ENCODE measurements at regions not wholly inside any gene's neighbourhood (a gene's known extent, or its start where the extent isn't known, plus 50 kb on each side); places are given as distances from the start of the nearest gene placed in this dataset.
"Not testable (repeated sequence)": the region's sequence is repeated elsewhere in the genome, so short reads cannot be mapped to it uniquely, and the experiment has no call there.

DNA sequence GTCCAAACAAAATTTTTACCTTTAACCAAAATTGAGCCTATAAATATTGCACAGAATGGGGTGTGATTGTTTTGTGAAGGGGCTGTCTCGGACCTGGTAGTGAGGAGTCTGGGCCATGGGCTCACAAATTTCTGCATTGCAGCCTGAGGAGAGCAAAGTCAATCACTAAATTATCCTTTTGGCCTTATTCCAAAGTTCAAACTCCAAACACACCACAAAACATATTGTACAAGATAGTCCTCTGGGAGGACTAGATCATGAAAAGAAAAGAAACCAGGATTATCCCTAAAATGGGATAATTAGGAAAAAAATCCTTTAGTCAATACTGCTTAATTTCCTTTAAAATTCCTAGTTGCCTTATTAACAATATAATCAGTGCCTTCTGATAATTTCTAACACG lies 115.5 kb downstream of the BUB3 start:
- no peak for DNase-seq (ENCODE audit: low read depth)

DNA sequence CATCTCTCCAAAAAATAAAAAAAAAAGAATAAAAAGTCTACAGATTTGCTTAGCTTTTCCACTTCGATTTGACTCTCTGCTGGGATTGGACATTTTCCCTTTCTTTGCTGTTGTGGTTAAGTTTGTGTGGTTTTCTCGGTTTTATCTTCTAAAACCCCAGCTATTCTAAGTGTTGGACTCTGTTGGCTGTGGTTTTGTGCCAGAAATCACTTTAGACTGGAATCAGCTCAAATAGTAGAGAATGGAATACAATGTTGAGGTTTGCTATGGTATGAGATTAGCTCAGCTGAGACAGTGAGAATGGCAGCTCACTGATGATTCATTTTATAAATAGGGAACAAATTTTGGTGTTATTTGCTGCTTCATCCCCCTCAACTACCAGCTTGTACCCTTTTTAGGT lies 116.0 kb downstream of the BUB3 start:
- no peak for DNase-seq (ENCODE audit: low read depth)

DNA sequence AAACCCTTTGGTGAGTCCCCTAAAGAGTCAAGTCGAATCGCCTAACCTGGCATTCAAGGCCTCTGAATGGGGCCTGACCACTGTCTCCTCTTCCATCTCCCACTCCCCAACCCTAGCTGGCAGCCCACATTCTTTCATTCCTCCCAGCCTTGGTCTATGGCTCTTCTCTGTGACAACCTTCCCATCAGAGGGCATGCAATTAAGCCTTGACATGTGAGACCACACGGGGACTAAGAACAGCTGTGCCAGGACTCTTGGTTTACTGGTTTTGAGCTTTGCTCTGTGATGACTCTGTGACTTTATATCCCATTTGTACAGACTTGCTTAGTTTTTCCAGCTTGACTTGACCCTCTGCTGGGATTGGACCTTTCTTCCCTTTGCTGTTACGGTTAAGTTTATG lies 116.6 kb downstream of the BUB3 start:
- no peak for DNase-seq (ENCODE audit: low read depth)

DNA sequence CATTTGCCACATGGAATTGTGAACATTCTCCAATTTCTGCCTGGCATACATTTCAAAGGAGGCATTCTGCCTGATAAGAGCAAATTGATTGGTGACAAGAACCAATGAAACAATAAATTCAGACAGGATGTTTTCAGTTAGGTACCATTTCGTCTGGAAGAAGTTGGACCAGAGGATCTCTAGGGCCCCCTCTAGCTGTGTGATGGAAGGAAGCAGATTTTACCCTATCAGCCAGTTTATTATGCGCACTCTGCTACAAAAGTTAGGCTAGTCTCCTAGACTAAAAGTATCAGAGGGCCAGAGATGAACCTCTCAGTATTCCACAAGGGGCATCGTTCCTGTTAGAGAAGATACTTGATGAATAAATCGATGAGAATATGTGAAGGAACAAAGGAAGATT lies 118.0 kb downstream of the BUB3 start:
- no peak for DNase-seq (ENCODE audit: low read depth)

DNA sequence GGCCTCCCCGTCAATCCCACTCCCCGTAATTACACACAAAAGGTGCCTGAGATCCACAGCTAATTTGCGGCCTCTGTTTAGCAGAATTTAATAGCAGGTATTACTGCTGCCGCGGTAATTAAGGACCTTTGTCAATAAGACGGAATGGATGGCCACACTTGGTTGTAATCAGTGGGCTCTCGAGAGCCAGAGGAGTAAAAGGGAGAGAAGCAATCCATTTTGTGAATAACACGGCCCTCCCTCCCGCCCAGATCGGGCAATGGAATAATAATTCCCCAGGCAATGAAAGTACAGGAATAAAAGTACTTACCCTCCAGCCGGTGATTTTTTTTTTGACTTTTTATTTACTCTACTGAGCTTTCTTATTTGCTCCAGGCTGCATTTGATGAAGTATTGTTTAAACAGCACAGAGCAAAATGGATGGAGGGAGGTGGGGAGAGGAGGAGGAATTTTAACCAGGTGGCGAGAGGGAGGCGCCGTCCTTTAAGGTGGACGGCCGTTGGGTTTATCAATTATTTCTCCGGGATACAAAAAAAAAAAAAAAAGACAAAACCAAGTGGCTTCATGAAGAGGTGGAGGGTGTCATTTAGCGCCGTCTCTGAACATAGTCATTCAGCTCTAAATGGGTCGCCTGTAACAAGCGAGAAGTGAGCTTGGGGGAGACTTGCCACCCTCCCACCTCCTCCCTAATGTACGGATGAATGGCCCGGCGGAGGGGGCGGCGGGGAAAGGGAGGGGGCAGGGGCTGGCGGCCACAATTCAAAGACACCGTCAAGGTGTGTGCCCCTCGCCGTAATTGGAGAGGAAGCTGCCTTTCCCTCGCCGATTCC lies 120.3 kb downstream of the BUB3 start:
- no peak for DNase-seq (ENCODE audit: low read depth)

DNA sequence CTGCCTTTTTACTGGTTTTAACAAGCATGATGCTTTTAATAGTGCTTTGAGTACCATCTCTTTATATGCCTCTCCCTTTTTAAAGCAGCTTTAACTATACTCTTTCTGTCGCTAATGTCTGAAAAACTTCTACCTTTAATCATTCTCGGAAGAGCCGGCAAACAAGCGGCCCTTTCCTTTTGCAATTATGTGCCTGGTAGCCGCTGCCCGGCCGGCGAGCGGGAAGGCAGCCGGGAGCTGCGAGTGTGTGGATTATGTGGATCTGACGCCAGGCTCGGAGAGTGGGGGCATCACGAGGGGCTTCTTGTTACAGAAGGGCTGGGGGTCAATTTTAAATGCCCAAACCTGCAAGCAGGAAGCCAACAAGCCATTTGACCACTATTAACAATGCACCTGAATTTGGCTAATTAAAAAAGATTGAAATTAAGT lies 120.9 kb downstream of the BUB3 start:
- DNase-seq (ENCODE audit: low read depth), result no peak

DNA sequence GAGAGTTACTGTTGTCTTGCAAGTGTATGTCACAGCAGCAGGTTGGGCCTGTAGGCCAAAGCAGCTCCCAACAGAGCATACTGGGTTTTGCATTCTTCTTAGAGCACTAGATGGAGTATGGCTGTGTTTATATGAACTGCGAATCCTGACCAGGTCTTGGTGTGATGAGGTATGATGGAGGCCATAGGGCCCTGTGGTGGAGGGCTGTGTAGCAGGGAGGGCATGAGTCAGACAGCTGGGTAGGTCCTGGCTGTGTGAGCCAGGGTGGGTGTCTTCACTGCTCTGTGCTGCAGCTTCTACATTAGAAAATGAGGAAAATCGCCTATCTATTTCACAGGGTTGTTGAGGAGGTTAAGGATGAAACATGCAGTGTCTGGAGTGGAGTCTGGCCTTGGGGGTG lies 124.2 kb downstream of the BUB3 start:
- DNase-seq (ENCODE audit: low read depth), result no peak

DNA sequence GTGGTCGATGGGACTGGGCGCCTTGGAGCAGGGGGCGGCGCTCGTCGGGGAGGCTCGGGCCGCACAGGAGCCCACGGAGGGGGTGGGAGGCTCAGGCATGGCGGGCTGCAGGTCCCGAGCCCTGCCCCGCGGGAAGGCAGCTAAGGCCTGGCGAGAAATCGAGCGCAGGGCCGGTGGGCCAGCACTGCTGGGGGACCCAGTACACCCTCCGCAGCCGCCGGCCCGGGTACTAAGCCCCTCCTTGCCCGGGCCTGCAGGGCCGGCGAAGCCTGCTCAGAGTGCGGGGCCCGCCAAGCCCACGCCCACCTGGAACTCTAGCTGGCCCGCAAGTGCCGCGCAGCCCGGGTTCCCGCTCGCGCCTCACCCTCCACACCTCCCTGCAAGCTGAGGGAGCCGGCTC lies 129.2 kb downstream of the BUB3 start:
- not testable (repeated sequence) for DNase-seq (ENCODE audit: low read depth)

DNA sequence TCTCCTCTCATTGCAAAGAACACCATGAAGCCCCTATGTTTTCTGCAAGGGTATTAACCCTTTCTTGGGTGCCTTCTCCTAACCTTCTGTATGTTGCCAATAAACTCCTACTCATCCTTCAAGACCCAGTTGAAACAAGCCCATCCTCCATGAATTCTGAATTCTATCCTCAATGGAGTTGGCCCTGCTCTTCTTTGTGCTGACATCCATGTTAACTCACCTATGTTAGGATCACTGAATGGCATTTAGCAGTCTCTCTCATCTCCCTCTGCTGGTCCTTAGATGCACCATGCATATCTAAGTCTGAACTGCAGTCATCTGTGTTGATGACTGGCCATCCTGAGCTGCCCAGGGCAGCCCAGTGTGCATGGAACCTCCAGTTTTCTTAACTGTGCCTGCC lies 129.8 kb downstream of the BUB3 start:
- no peak for DNase-seq (ENCODE audit: low read depth)

DNA sequence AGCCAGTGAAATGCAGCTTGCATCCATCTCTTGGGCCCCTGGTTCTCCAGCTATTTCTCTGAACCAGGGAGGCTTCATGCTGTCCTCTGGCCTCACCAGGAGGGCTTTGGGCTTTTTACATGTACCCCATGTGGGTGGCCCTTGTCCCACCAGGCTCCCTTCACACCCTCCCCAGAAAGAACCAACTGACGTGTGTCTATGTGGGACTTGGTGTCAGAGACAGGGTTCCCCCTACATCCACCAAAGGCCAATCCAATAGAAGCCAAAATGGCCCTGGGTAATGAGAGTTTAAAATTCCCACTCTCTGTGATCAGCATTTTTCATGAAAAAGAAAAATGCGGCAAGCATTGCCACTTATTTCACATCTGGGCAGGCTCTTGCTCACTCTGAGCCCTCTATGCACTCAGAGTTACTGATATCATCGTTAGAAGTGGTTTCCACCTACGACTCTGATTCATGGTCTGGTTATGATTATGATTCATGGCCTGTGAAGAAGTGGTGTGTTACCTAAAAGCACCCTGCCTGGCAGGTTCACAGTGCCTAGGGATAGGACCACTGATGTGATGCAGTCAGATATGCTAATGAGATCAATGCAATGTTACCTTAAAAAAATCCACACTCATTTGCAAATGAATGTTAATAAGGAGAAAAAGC lies 133.5 kb downstream of the BUB3 start:
- DNase-seq (ENCODE audit: low read depth), result peak; percentile 72

DNA sequence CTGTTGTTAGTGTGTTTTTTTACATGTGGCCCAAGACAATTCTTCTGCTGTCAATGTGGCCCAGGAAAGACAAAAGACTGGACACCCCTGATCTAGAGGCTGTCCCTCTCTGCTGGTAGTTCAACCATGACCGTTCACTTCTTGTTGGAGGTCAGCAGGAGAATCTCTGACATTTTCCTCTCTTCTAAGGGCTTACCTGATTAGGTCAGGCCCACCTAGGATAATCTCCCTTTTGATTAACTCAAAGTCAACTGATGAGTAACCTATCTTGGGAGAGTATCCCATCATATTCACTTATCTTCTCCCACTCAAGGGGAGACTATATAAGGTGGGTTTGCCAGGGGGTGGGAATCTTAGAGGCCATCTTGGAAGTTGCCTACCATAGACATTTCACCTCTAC lies 135.2 kb downstream of the BUB3 start:
- DNase-seq (ENCODE audit: low read depth), result no peak

DNA sequence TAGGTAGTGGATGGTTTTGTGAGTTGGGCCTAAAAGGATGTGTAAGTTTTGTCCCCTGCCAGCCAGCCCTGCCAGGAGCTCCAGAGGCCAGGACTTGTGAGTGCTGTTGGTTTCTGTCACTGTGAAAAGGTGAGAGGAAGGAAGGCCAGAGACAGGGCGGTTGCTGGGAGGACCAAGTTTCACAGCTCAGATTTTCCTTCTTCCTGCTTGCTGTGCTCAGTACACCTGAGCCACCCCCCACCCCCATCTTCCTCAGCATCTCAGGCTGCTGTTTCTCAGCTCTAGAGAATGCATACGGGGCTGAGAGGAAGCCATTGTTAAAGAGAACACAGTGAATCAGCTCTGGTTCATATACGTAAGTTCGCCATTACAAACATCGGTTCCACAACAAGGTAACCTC lies 139.9 kb downstream of the BUB3 start:
- no peak for DNase-seq (ENCODE audit: low read depth)

DNA sequence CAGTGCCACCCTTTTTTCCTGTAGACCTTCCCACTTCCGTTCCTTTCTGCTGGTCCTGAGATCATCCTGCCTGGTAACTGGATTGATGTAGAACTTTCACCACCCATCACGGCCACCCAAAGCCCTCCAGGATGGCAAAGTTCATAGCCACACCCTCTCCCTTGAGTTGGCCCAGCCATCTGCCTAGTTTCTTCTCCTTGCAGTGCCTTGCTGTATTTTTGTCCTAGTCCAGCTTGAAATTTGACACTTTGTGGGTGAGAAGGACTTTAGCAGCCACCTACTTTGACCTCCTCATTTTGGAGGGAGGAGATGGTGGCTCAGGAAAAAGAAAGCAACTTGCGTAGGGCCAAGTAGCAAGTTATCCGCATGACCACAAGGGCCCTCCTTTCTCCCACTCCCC lies 140.7 kb downstream of the BUB3 start:
- DNase-seq (ENCODE audit: low read depth), result no peak

DNA sequence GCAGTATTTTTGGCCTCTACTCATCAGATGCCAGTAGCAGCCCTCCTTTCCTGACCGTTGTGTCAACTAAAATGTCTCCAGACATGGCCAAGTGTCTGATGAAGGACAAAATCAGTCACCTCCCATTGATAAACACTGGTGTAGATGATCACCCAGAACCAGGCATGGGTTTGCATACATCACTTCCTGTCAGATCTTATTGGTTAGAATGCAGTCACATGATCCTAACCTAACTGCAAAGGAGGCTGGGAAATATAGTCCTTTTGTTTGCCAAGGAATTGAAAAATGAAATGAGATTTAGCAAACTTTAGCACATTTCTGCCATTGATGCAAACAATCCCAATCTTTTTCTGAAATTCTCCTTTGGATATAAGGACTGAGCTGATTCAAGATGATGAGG lies 141.4 kb downstream of the BUB3 start:
- DNase-seq (ENCODE audit: low read depth), result no peak

DNA sequence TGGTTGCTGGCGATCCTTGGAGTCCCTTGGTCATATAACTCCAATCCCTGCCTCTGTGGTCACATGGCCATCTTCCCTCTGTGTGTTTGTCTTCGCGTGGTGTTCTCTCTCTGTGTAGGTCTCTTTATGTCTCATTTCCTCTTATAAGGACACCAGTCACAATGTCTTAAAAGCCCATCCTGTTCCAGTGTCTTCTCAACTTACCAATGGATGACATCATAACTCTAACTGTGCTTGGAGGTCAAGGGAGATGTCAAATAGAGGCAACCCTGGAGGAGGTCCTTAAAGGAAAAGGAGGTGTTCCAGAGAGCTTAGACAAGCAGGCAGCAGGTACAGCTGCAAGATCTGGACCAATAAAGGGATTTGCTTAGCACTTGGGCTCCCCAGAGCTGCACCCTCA lies 143.0 kb downstream of the BUB3 start:
- peak; percentile 40 for DNase-seq (ENCODE audit: low read depth)

DNA sequence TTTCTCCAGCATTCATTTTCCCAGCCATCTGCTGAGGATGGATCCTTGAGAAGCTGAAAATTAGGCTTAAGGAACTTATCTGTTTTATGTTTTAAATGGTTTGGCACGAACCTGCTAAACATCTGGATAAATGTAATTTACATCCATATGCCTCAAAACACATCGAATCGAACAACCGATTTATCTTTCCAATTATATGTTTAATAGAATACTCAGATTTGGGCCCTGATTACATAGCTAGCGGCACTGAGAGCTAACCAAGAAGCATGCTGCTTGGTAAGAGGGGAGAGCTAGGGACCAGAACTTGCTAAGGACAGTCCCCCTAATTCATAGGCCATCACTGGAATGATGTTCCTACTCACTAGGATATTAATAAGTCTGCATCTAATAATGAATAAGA lies 144.4 kb downstream of the BUB3 start:
- no peak for DNase-seq (ENCODE audit: low read depth)

DNA sequence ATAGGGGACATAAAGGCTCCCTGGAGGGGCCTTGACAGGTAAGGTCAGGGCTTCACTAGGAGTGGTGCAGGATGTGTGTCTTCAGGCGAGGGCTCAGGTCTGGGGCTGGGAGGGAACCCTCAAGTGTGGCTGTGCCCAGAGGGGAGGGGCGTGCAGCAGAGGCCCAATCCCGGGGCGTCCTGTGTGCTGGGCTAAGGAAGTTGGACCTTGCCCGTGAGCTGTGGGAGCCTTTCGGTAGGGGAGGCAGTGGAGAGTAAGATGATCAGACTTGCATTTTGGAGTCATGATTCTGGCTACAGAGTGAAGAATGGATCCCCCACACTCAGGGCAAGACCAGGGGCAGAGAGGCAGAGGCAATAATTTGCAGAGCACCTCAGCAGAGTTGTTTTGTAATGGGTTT lies 145.4 kb downstream of the BUB3 start:
- DNase-seq (ENCODE audit: low read depth), result no peak

DNA sequence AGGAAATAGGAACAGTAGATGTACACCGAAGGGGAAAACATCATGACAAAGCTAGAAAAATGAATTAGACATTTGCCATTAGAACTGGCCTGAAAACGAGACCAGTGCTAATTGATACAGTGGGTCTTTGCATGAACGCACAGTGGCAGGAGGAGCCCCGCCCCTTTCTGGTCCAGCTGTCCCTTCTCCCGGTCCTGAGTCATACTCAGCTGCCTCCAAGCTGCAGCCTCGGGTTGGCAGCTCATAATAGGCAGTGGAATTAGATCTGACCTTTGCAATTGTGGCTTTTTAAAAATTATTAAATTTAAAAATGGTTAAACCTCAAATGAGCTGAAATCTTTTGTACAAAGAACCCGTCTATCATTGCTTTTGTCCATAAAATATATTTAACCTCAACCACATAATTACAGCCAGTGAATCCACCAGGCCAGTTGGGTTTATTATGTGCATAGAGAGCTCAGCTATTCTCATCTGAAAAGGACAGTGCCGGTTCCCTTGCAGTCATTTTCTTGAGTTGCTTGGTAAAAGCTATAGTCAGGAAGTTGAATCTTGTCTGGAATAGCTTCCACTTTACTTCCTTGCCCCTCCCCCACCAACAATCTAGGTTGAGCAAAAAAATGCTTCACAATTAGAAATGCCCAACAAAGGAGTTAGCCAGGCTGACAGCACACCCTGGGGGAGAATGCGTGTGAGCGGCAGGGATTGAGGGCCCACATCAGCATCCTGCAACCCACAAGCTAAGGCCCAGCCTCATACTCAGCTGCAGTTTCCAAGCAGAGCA lies 147.1 kb downstream of the BUB3 start:
- peak; percentile 69 for DNase-seq (ENCODE audit: low read depth)

DNA sequence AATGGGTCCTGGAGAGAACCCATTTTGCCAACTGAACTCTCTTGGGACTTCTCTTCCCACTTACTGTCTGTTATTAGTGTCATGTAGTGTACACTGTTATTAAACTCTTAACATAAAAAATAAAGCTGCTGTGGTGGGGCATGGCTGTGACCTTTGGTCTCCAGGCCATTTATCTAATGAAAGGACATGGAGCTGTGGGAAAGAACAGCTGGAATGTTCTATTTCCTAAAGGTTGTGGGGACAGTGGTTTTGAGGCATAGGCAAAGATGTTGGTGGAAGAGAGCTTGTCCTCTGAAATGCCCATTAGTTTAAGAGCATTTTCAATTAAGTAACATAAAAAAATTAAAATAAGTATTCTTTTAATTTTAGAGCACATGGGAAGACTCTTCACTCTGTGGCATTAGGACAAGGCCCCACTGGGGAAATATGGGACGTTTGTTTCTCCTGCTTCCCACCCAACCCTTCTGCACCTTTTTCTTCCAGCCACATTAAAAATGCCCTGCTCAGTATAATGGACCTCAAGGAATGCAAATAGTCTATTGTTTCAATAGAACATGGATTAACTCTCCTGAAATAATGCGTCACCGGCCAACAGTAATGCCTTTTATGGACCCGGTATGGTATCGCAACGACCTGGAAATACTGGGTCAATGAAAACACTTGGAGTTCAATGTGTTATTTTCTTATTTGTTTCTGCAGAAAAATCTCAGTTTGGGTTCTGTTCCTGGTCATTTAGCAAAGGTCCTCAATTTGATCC lies 149.6 kb downstream of the BUB3 start:
- no peak for DNase-seq (ENCODE audit: low read depth)

DNA sequence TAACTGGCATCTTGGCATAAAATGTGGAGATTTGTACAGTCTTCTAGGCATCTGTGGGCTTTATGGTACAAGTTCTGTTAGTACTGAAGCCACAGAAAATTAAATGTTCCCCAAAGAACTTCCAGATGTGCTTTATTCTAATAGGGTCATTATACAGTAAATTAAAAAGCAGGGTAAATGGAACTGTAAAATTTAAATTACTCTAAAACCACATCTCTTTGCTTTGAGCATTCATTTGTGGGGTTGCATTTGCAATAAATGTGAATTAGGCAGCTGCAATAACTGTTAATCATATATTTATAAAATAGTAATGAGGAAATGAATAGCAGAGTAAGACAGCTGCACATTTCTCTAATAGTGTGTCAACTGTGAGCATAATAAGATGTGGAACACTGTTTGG lies 151.5 kb downstream of the BUB3 start:
- no peak for DNase-seq (ENCODE audit: low read depth)

DNA sequence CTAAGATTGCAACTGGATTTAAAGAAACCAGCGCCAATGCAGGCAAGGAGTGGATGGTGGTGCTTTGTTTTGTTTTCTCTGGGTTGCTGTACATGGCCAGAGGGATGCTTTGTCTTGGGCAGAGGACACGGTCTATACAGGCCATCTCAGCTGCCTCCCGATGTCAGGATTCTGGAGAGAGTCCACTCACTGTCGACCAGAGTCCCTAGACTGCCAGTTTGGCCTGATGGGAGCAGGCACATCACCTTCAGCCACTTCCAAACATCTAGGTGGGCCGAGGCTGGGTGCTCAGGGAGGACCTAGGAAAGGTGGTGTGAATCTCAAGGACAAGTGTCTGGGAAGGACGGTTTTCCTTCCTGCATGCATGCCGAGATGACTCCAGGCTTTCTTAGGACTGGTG lies 152.1 kb downstream of the BUB3 start:
- DNase-seq (ENCODE audit: low read depth), result no peak

DNA sequence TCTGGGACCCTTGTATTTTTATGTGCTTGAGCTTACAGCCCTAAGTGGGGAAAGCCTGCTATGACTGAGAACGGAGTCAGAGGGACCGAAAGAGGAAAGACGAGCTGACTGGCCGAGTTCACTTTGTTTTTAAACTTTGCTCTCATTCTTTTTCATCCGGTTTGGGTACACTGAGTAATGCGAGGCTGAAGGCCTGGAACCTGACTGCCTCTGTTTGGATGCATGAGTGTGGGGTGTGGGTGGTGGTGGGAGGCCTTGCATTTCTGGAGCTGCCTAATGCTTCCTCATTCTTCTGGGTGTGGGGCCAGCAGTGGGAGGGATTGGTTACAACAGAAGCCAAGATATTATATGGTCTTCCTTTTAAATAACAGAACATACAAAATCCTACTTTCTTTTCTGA lies 155.5 kb downstream of the BUB3 start:
- peak; percentile 54 for DNase-seq (ENCODE audit: low read depth)
